ENCODE measurements at regions not wholly inside any gene's neighbourhood (a gene's known extent, or its start where the extent isn't known, plus 50 kb on each side); places are given as distances from the start of the nearest gene placed in this dataset.

DNA sequence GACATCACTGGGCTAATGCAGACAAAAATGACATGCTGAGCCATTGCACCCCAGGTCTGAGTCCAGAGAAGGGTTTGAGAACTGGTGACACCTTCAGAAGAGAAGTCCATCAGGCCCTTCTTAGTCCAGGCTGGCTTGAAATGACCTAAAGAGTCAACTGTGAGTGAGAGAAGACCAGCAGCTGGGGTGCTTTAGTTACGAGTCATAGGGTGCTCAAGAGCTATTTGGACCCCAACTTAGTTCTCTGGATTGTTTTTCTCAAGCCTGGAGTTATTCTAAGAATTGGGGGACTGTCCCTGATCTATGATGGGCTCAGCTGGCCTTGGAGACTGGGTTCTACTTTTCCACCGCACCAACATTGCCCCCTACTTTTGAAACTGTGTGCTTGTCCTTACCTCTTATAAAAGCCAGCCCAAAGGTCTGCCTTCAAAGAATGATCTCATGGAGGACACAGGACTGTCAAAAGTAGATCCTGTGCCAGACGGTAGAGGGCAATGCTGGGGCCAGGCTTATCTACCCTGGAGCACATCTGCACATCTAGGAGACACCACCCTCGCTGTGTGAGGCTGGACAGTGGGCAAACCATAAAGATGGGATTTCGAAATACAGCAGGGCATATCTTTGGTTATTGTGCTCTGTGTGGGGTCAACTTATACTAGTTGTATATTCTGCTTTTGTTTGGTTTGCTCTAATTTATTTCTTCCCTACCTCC is 333.0 kb upstream of the SLC14A2 start:
- Mint-ChIP-seq H3K9me3 (no peaks in the 10 kb centered on the region), H3K27me3 (peaks cover 4% of the 10 kb centered on the region), H3K4me3 (no peak overlapping the region), H3K36me3 (no peaks in the 10 kb centered on the region), H3K4me1 (peaks cover 0 to 4% (median 0%) of the 10 kb centered on the region in 3 donors), H3K27ac (no peak overlapping the region)

DNA sequence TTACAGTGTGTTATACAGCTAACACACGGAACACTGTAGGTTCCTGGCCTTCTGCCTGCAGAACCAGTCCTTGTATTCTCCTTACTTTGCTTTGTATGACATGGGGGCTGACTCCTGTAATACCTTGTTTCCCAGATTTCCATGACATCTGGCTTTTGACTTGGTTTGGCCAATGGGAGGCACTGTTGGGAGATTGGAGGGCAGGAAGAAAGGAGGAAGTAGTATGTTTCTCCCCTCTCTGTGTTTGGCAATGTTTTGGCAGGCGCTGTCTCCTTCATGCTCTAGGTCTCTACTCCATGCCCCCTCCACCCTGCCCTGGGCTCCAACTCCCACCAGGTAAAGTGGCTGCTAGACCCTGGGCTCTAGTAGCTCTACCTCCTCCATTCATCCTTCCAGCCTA is 331.1 kb upstream of the SLC14A2 start:
- Mint-ChIP-seq H3K4me1 (peaks cover 0 to 4% (median 0%) of the 10 kb centered on the region in 3 donors), H3K27ac (no peak overlapping the region), H3K4me3 (no peak overlapping the region)

GRCh38 chr18:45284851-45285250 is 330.4 kb upstream of the SLC14A2 start:
- Mint-ChIP-seq H3K4me1 (peaks cover 0 to 4% (median 0%) of the 10 kb centered on the region in 3 donors), H3K27me3 (peaks cover 6% of the 10 kb centered on the region), H3K36me3 (peaks cover 3% of the 10 kb centered on the region), H3K9me3 (peaks cover 0 to 2% (median 0%) of the 10 kb centered on the region in 3 donors), H3K4me3 (no peak overlapping the region), H3K27ac (no peak overlapping the region)

More for the DNA sequence above, 331.1 kb upstream of the SLC14A2 start:
- H3K36me3 Mint-ChIP-seq = peaks cover 3% of the 10 kb centered on the region
- H3K27me3 Mint-ChIP-seq = peaks cover 4% of the 10 kb centered on the region
- H3K9me3 Mint-ChIP-seq = peaks cover 0 to 2% (median 0%) of the 10 kb centered on the region in 3 donors

GRCh38 chr18:45285251-45285650 is 330.0 kb upstream of the SLC14A2 start:
- Mint-ChIP-seq H3K9me3 (peaks cover 0 to 2% (median 0%) of the 10 kb centered on the region in 3 donors), H3K27ac (no peak overlapping the region), H3K4me3 (no peak overlapping the region), H3K36me3 (peaks cover 3% of the 10 kb centered on the region), H3K27me3 (peaks cover 6% of the 10 kb centered on the region), H3K4me1 (peaks cover 0 to 4% (median 0%) of the 10 kb centered on the region in 3 donors)

DNA sequence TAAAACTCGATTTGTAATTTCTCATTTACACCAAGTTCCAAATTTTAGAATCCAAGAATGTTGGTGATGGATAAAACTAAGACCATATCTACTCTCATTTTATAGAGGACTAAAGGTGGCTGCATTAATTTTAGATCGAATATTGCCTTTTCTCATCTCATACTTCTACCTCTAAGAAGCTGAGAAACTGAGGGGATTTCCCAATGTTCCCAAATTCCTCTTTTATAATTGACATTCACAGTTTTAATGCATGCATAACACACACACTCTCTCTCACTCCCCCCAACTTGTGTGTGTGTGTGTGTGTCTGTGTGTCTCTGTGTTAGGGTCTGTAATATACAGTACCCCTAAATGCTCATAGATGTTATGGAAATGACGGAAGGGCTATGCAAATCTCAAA is 328.8 kb upstream of the SLC14A2 start:
- Mint-ChIP-seq H3K27me3 (peaks cover 4% of the 10 kb centered on the region), H3K4me3 (no peak overlapping the region), H3K36me3 (peaks cover 3% of the 10 kb centered on the region), H3K9me3 (peaks cover 0 to 4% (median 0%) of the 10 kb centered on the region in 3 donors), H3K27ac (no peak overlapping the region), H3K4me1 (peaks cover 0 to 2% (median 0%) of the 10 kb centered on the region in 3 donors)

DNA sequence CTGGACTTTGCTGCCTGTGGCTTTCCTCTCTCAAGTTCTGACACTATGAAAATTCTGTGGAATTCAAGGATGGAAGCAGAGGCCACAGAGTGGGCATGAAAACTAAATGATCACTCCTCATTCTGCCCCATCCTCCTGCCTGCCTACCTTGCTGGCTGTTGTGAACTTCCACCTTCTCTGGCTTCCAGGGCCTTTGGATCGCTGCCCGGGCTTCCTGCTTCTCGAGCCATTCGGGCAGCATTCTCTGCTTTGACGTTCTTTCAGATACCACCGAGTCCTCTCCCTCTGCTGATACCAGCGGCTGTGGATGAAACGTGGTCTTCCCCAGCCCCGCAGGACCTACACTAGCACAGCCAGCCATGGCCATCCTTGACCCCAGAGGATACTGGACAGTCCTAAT is 327.7 kb upstream of the SLC14A2 start:
- Mint-ChIP-seq H3K4me3 (no peak overlapping the region), H3K27ac (no peak overlapping the region), H3K4me1 (peaks cover 0 to 2% (median 0%) of the 10 kb centered on the region in 3 donors), H3K9me3 (peaks cover 0 to 4% (median 0%) of the 10 kb centered on the region in 3 donors), H3K36me3 (peaks cover 3% of the 10 kb centered on the region), H3K27me3 (peaks cover 4% of the 10 kb centered on the region)

DNA sequence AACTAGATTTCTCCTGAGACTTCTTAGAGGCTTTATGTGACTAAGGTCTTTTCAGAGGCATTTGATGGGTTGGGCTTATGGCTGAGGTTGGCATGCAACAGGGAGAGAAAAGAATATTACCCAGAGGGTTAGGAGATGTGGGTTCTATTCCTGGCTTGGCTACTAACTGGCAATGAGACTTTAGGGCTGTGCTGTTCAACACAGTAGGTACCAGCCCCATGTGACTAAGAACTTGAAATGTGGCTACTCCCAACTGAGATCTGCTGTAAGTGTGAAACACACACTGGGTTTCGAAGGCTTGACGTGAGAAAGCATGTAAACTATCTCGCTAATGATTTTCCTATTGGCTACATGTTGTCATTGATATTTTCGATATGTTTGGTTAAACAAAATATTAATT is 324.9 kb upstream of the SLC14A2 start:
- Mint-ChIP-seq H3K27me3 (peaks cover 4% of the 10 kb centered on the region), H3K9me3 (peaks cover 0 to 4% (median 0%) of the 10 kb centered on the region in 3 donors), H3K4me1 (peaks cover 0 to 2% (median 0%) of the 10 kb centered on the region in 3 donors), H3K4me3 (no peak overlapping the region), H3K27ac (no peak overlapping the region), H3K36me3 (peaks cover 3% of the 10 kb centered on the region)

GRCh38 chr18:45291621-45292615 is 323.4 kb upstream of the SLC14A2 start:
- Mint-ChIP-seq H3K27ac (no peak overlapping the region), H3K36me3 (peaks cover 3% of the 10 kb centered on the region), H3K9me3 (peaks cover 0 to 4% (median 0%) of the 10 kb centered on the region in 3 donors), H3K27me3 (peaks cover 4% of the 10 kb centered on the region), H3K4me1 (no peaks in the 10 kb centered on the region), H3K4me3 (no peak overlapping the region)

DNA sequence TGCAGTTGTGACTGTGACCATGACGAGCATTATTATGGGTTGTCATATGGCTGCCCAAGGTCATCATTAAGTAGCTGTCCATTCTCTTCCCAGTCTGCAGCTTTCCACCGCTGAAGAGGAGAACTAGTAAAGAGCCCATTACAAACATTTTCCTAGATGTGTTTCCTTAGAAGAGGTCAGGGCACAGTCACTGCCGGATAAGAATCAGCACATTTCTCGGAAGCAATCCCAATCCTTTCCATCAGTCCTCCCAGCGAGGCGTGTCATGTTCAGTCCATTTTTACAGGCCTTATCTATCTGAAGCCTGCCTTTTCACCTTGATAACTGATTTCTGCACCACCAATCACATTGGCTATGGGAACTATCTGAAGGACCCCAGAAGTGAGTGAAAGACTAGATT is 319.9 kb upstream of the SLC14A2 start:
- Mint-ChIP-seq H3K4me3 (no peak overlapping the region), H3K9me3 (peaks cover 0 to 2% (median 0%) of the 10 kb centered on the region in 3 donors), H3K4me1 (no peaks in the 10 kb centered on the region), H3K36me3 (no peaks in the 10 kb centered on the region), H3K27ac (no peak overlapping the region), H3K27me3 (peaks cover 2% of the 10 kb centered on the region)

GRCh38 chr18:45298986-45299385 is 316.3 kb upstream of the SLC14A2 start:
- Mint-ChIP-seq H3K9me3 (peaks cover 0 to 1% (median 0%) of the 10 kb centered on the region in 3 donors), H3K27ac (no peak overlapping the region), H3K36me3 (no peaks in the 10 kb centered on the region), H3K4me3 (no peak overlapping the region), H3K4me1 (no peaks in the 10 kb centered on the region), H3K27me3 (peaks cover 4% of the 10 kb centered on the region)

GRCh38 chr18:45303026-45303425 is 312.2 kb upstream of the SLC14A2 start:
- H3K4me1 Mint-ChIP-seq = no peaks in the 10 kb centered on the region
- no peak overlapping the region for H3K27ac Mint-ChIP-seq
- H3K4me3 Mint-ChIP-seq = no peak overlapping the region
- H3K9me3 Mint-ChIP-seq = peaks cover 0 to 1% (median 0%) of the 10 kb centered on the region in 3 donors
- H3K36me3 Mint-ChIP-seq = peaks cover 1% of the 10 kb centered on the region
- H3K27me3 Mint-ChIP-seq = peaks cover 4% of the 10 kb centered on the region

- Mint-ChIP-seq H3K36me3 (peaks cover 1% of the 10 kb centered on the region), H3K4me1 (no peaks in the 10 kb centered on the region), H3K27ac (no peak overlapping the region), H3K4me3 (no peak overlapping the region), H3K9me3 (peaks cover 0 to 1% (median 0%) of the 10 kb centered on the region in 3 donors), H3K27me3 (peaks cover 6% of the 10 kb centered on the region)
Observed at GRCh38 chr18:45304558-45304957, 310.7 kb upstream of the SLC14A2 start.

DNA sequence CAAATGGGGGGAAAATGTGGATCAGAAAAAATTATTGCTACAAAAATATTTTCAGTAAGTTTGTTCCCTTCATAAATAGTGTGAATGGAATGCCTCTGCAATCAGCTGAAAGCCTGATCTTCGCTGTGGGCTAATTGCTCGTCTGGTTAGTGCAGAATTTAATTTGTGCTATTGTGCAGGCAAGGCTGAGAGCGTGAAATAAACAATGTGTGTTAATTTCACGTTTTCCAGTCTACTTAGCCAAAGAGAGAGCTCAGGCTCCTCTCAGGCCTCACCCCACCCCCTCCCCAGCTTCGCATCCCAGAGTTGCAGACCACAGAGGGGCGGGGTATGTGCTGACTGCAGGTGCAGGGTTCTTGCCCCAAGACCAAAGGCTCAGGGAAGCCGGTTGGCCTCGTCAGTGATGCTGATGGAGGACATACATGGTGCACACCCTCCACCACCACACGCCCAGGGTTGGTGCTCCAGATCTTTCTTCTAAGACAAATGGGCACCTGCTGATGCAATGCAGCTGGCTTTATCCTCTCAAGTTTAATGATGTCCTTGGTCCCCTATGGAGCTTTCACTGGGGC is 302.6 kb upstream of the SLC14A2 start:
- no peak overlapping the region for H3K4me3 Mint-ChIP-seq
- peaks cover 0 to 1% (median 0%) of the 10 kb centered on the region in 3 donors for H3K9me3 Mint-ChIP-seq
- no peaks in the 10 kb centered on the region for H3K36me3 Mint-ChIP-seq
- H3K27me3 Mint-ChIP-seq = peaks cover 2% of the 10 kb centered on the region
- H3K4me1 Mint-ChIP-seq = no peaks in the 10 kb centered on the region
- H3K27ac Mint-ChIP-seq = no peak overlapping the region

DNA sequence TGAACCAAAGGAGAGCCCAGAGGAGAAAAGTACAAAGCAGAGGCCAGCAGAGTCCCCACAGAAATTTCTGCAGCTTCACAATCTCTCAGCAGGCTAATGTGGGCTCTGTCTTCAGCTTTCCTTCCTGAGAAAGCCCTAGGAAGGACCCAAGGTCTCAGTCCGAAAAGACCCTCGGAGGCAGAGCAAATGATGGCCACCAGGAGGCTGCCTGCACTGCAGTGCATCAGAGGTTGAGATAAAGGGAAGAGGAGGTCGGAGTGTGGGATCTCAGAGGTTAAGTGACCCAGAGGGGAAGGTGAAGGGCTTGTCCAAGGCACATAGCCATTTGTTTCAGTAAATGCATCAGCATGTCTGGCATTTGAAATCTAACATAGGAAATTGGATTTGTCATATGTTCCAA is 299.1 kb upstream of the SLC14A2 start:
- Mint-ChIP-seq H3K36me3 (peaks cover 2% of the 10 kb centered on the region), H3K9me3 (peaks cover 0 to 1% (median 0%) of the 10 kb centered on the region in 3 donors), H3K27ac (no peak overlapping the region), H3K4me3 (no peak overlapping the region), H3K27me3 (no peaks in the 10 kb centered on the region), H3K4me1 (no peaks in the 10 kb centered on the region)
